Progenitor cell of endocrine pancreas (in vitro differentiated cells): ENCODE measurements at regions not wholly inside any gene's neighbourhood (a gene's known extent, or its start where the extent isn't known, plus 50 kb on each side); places are given as distances from the start of the nearest gene placed in this dataset.

Source experiments
- DNase-seq: peaks from one replicate; pipeline ENCODE4 v3.0.0; 2021; ENCODE audit warnings: low spot score; ENCODE audit not compliant: unreplicated experiment
- H3K27ac Mint-ChIP-seq: 2 replicates; pipeline ENCODE4 v1.8.0; 2021; ENCODE audit warnings: mild to moderate bottlenecking, moderate library complexity, mixed read lengths
- H3K27me3 Mint-ChIP-seq: 2 replicates; pipeline ENCODE4 v1.8.0; 2021; ENCODE audit warnings: mixed read lengths
- H3K36me3 Mint-ChIP-seq: 2 replicates; pipeline ENCODE4 v1.8.0; 2022; ENCODE audit warnings: mixed read lengths; ENCODE audit not compliant: insufficient read depth
- H3K4me1 Mint-ChIP-seq: 2 replicates; pipeline ENCODE4 v1.8.0; 2021; ENCODE audit warnings: low read depth, mixed read lengths
- H3K4me3 Mint-ChIP-seq: 2 replicates; pipeline ENCODE4 v1.8.0; 2021; ENCODE audit warnings: low read depth, mild to moderate bottlenecking, moderate library complexity, mixed read lengths
- H3K9me3 Mint-ChIP-seq: 2 replicates; pipeline ENCODE4 v1.8.0; 2021; ENCODE audit warnings: low read depth, mixed read lengths
- TF ChIP-seq, protein P1 (sequence below): fragments of 200-600 bp; sonication (generic); IDR thresholded peaks from one replicate; pipeline ENCODE4 v1.5.0; 2021; ENCODE audit warnings: antibody characterized with exemption, mild to moderate bottlenecking; ENCODE audit not compliant: unreplicated experiment

- DNase-seq, result no peak
- H3K9me3 Mint-ChIP-seq, result peaks cover 3% of the 10 kb centered on the region
- H3K36me3 Mint-ChIP-seq, result no peaks in the 10 kb centered on the region
- H3K27me3 Mint-ChIP-seq, result peaks cover 3% of the 10 kb centered on the region
- no peak overlapping the region for H3K4me3 Mint-ChIP-seq
- H3K4me1 Mint-ChIP-seq, result no peaks in the 10 kb centered on the region
- TF ChIP-seq, protein P1, sequence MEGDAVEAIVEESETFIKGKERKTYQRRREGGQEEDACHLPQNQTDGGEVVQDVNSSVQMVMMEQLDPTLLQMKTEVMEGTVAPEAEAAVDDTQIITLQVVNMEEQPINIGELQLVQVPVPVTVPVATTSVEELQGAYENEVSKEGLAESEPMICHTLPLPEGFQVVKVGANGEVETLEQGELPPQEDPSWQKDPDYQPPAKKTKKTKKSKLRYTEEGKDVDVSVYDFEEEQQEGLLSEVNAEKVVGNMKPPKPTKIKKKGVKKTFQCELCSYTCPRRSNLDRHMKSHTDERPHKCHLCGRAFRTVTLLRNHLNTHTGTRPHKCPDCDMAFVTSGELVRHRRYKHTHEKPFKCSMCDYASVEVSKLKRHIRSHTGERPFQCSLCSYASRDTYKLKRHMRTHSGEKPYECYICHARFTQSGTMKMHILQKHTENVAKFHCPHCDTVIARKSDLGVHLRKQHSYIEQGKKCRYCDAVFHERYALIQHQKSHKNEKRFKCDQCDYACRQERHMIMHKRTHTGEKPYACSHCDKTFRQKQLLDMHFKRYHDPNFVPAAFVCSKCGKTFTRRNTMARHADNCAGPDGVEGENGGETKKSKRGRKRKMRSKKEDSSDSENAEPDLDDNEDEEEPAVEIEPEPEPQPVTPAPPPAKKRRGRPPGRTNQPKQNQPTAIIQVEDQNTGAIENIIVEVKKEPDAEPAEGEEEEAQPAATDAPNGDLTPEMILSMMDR, result no peak
- H3K27ac Mint-ChIP-seq, result no peak overlapping the region
These were observed 139.5 kb upstream of the TCF21 start for GRCh38 chr6:133749427-133749826.

DNA sequence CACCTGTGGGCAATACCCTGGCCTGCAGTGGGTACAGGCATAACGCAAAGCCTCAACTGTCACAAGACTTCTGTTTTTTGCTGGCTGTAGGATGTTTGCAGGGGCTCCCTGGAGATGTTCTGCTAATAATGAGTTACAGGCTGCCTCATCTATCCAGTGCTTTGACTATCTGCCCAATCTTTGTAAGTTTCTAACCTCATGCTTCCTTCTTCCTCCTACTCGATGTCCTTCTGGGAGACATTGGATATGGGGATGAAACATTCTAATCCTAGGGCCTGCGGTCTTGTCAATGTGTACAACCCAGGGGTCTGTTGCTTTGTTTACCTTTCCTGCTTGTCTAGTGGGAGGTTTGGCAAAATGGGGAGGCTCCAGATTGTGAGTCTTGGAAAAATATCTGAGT is 136.8 kb upstream of the TCF21 start:
- Mint-ChIP-seq H3K36me3 (no peaks in the 10 kb centered on the region), H3K4me1 (no peaks in the 10 kb centered on the region), H3K27ac (no peak overlapping the region), H3K9me3 (no peaks in the 10 kb centered on the region), H3K4me3 (no peak overlapping the region), H3K27me3 (peaks cover 3% of the 10 kb centered on the region)
- DNase-seq, result no peak
- TF ChIP-seq, protein P1, result no peak

DNA sequence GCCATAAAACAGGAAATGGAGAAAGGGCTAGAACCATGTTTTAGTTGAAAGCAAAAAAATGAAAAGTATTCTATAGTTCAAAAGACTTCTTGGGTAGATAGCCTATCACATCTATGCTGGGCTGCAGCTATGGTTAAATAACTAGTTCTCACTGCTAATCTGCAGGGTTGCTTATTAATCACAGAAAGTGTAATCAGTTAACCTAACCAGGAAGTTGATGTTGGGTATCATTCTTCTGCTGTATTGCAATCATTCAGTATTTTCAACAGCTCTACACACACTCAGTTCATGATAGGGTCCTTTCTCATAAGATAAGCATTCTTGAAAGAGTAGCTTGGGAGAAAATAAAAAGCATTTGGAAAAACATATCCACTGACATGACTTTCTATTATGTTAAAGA is 135.2 kb upstream of the TCF21 start:
- no peaks in the 10 kb centered on the region for H3K9me3 Mint-ChIP-seq
- TF ChIP-seq, protein P1, result no peak
- DNase-seq, result no peak
- H3K27ac Mint-ChIP-seq, result no peak overlapping the region
- H3K27me3 Mint-ChIP-seq, result no peaks in the 10 kb centered on the region
- H3K36me3 Mint-ChIP-seq, result no peaks in the 10 kb centered on the region
- no peak overlapping the region for H3K4me3 Mint-ChIP-seq
- no peaks in the 10 kb centered on the region for H3K4me1 Mint-ChIP-seq

- Mint-ChIP-seq H3K27me3 (no peaks in the 10 kb centered on the region), H3K36me3 (no peaks in the 10 kb centered on the region), H3K4me3 (no peak overlapping the region), H3K27ac (no peak overlapping the region), H3K4me1 (no peaks in the 10 kb centered on the region), H3K9me3 (no peaks in the 10 kb centered on the region)
- no peak for DNase-seq
- TF ChIP-seq, protein P1, result no peak
These were observed 134.6 kb upstream of the TCF21 start for GRCh38 chr6:133754298-133754697.

DNA sequence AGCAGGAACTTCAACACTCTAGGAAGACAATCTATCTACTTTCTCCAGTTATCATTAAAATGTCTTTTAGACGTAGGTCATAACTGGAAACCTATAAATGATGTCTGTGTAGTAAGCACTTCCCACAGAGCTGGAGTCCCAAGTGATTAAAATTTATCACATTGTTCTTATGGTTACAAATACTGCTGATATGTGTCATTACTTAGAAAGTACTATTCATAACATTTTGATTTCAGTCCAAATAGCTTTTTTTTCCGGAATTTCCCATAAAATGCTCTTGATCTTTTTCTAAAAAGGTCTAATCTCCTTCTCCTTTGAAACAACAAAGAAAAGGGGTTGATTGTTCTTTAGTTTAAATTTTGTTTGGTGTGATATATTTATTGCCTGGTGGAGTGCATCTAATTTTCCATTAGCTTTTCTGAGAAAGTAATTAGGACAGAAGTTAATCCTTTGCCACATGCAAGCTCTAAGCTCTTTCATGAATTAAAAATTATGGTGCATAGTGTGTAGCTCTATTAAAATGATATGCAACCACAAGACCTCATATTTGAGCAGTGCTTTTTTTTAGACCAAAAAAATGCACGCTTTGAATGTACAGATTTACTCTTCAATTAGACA is 132.7 kb upstream of the TCF21 start:
- Mint-ChIP-seq H3K27me3 (no peaks in the 10 kb centered on the region), H3K4me1 (no peaks in the 10 kb centered on the region), H3K9me3 (no peaks in the 10 kb centered on the region), H3K4me3 (no peak overlapping the region), H3K27ac (no peak overlapping the region), H3K36me3 (no peaks in the 10 kb centered on the region)
- TF ChIP-seq, protein P1, result no peak
- DNase-seq, result no peak
